ENCODE measurements at regions not wholly inside any gene's neighbourhood (a gene's known extent, or its start where the extent isn't known, plus 50 kb on each side); places are given as distances from the start of the nearest gene placed in this dataset.

DNA sequence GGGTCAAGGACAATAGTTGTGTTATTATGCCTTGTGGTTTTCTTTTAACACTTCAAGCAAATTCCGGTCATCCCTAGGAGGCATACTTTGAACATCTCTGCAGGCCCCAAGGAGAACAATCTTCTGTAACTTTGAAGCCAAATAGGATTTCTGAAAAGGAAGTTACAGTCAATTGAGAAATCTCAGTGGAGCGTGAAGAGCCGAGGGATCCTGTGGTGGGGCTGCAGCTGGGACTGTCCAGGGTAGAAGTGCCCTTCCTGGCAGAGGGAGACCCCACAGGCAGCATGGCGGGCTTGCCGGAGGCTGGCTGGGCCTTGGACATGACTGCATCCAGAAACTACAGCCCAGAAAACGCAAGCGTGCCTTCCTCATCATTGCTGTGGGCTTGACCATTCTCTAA lies 179.7 kb downstream of the PTPN20 start:
- TF ChIP-seq, protein P1, sequence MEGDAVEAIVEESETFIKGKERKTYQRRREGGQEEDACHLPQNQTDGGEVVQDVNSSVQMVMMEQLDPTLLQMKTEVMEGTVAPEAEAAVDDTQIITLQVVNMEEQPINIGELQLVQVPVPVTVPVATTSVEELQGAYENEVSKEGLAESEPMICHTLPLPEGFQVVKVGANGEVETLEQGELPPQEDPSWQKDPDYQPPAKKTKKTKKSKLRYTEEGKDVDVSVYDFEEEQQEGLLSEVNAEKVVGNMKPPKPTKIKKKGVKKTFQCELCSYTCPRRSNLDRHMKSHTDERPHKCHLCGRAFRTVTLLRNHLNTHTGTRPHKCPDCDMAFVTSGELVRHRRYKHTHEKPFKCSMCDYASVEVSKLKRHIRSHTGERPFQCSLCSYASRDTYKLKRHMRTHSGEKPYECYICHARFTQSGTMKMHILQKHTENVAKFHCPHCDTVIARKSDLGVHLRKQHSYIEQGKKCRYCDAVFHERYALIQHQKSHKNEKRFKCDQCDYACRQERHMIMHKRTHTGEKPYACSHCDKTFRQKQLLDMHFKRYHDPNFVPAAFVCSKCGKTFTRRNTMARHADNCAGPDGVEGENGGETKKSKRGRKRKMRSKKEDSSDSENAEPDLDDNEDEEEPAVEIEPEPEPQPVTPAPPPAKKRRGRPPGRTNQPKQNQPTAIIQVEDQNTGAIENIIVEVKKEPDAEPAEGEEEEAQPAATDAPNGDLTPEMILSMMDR (conservative IDR thresholded peaks at IDR 0.05; ENCODE audit: low read depth, low read length), result no peak
- no peak for TF ChIP-seq EZH2 (IDR thresholded peaks at IDR 0.05; ENCODE audit: borderline replicate concordance, low read depth, low read length, poor library complexity, severe bottlenecking)
